HG02610 (cell line): ENCODE measurements at regions not wholly inside any gene's neighbourhood (a gene's known extent, or its start where the extent isn't known, plus 50 kb on each side); places are given as distances from the start of the nearest gene placed in this dataset.
A peak's percentile ranks its signal among the peaks of the same experiment; 100 is the strongest.

Source experiments
- ATAC-seq: cut with Tn5 transposase; IDR thresholded peaks from one replicate; pipeline ENCODE4 v1.9.1; 2021; ENCODE audit warnings: mild to moderate bottlenecking, moderate library complexity; ENCODE audit not compliant: unreplicated experiment

DNA sequence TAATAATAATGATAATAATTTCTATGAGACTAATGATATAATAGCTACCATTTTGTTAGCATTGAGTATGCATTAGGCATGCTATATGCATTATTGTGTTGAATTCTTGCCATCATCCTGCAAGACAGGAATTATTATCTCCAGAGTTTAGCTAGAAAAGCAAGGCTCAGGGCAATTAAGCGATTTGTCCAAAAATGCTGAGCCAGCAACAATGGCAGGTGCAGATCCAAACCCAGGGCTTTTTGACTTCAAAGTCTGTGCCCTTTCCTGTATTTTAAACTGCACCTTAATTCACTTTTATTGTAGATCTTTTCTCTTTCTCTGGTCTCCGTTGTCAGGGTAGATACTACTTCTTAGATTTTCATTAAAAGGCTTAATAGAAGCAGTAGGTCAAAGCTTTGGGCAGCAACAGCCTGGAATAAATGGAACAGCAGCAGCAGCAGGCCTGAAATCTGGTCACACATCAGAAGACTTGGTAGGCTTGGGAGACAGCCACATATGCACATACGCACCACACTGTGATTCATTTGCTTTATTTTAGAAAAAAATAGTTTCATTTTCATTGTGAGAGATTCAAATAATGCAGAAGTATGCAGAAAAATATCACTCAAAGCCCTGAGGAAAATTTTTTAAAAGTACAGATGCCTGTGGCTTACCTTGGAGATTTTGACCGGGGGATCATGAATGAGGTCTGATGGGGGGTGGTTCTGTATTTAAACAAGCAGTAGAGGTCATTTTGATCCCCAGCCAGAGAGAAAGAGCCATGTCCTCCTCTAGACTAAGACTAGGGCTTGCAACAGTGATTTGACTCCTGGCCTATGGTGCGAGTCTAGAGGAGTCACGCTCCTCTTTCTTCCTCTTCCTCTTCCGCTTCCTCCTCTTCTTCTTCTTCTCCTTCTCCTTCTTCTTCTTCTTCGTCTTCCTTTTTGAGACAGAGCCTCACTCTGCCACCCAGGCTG is 455.7 kb downstream of the TSN start:
- ATAC-seq: peak; percentile 68

DNA sequence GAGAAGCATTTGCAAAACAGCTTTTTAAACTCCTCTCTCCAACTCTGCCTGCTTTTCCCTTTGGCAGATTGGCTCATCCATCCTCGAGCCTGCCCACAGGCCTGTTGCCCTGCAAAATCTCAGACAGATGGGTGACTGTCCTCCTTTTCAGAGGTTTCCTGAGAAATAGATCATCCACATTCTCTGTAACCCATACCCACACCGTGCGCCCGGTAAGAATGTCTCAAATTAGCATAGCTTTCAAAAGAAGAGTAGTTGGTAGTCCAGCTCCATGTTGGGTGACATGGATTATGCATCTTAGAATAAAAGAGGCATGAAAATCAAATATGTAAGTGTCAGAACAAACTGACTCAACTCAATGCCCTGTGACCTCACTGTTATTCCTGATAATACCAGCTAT is 457.9 kb downstream of the TSN start:
- no peak for ATAC-seq

- ATAC-seq: no peak
Measured at GRCh38 chr2:122216071-122216470, 460.6 kb downstream of the TSN start.

GRCh38 chr2:122216901-122217300 is 461.4 kb downstream of the TSN start:
- ATAC-seq: no peak

DNA sequence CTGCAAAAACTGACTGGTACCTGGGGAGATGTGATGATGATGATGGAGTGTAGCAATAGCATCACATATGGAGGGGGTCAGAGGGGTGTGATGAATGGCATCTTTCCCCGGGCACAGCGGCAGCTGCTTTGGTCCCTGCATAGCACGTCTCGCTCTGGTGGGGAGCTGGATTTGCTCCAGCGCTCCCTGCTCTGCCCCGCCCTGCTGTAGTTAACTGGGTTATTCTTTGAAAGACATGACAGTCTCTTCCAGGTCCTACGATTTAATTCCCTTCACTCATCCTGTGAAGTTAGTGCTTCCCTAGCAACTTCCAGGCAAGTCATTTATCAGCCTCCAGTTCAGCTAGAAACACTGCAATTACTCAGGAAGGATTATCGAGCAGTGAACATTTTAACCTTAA is 463.1 kb downstream of the TSN start:
- no peak for ATAC-seq

- ATAC-seq: no peak
Measured at GRCh38 chr2:122219504-122219903, 464.1 kb downstream of the TSN start.

DNA sequence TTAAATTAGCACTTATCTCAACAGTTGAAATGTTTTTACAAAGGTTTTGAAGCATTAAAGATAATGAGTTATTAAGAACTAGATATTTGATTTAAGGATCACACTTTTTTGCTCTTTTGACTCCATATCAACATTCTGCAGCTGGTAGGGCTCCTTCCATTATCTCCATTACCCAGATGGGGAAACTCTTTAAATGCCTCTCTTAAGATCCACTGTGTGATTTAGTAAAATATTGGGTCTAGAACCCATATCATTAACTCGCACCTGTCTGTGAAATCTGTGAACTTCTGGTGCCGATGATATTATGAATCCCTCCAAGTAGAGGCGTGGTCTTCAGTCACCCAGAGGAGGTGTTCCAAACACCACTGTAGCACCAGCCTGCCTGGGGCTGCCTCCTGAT is 466.2 kb downstream of the TSN start:
- ATAC-seq: no peak

- ATAC-seq: no peak
Measured at GRCh38 chr2:122231296-122231695, 475.8 kb downstream of the TSN start.

DNA sequence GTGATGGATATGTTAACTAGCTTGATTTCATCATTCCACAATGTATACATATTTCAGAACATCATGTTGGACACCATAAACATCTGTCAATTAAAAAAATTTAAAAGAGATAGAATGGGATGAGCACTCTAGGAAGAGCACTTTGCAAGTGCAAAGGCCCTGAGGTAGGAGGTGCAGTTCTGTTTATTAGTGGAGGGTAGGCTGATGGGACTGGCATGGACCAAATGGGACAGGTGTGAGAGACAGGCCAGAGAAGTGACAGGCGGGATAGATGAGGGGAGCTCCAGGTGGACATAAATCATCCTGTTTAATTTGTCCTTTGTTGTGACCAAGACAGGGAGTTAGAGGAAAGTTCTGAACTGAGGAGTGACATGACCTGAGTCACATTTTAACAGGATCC is 477.9 kb downstream of the TSN start:
- ATAC-seq: no peak

DNA sequence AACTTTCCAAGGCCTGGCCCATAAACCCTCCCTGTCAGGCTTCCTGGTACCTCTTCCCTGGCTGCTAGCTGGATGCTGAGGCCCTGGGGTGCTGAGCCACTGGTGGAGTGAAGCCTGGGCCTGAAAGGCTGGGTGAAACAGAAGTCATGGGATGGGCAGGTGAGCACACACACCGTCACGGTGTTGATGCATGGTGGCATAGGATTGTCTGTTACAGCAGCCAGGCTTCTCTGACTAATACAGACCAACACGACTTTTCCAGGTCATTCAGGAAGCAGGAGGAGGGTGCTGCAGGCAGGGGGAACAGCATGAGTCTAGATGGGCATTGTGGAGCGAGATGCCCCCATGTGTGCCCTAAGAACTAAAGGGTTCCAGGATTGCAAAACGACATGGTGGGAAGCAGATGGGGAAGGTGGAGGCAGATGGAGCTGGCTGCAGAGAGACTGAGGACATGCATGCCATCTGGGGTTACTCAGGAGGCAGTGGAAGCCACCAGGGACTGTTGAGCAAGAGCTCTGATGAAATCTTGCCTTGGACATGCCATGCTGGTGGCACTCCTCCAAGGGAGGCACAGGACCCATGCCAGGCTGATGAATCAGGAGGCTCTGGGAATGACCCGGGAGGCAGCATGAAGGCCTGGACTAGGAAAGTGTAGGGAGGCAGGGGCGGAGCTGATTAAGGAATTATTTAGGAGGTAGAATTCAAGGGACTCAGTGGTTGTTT is 480.9 kb downstream of the TSN start:
- no peak for ATAC-seq

GRCh38 chr2:122236925-122237324 is 481.5 kb downstream of the TSN start:
- no peak for ATAC-seq

DNA sequence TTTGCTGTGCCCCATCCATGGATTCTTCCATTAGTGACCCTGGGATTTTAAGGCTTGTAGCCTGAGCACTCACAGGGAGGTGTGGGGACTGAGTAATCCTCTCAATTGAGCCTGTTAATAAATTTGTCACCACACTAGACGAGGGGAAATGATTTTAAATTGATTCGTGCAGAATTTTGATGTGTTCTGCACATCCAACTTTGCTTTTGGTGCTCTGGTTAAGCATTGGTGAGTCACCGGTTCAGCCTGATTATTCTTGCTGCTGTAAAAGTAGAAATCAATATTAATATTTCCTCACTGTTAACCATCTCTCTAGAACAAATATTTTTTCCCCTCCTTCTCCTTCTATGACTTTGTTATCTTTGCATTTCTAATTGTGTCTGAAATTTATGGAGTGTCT is 482.0 kb downstream of the TSN start:
- ATAC-seq: no peak

- no peak for ATAC-seq
Measured at GRCh38 chr2:122238006-122238559, 482.6 kb downstream of the TSN start.

DNA sequence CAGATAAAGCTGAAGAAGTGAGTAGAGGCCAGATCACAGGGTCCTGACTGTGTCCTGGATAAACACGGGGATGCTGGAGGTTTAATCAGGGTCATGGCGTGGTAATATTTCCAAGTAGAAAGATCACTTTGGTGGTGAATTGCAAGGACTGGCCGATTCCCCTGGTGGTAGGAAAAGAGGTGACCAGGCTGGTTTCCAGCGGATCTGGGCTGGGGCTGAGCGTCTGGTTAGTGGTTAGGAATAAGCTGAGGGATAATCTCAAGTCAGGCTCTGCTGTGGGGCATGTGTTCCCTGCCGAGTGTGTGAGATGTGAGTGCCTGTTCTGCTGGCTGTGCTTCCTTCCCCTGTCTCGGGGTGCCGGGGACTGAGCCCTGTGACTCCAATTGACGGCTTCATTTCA is 484.0 kb downstream of the TSN start:
- ATAC-seq: no peak

DNA sequence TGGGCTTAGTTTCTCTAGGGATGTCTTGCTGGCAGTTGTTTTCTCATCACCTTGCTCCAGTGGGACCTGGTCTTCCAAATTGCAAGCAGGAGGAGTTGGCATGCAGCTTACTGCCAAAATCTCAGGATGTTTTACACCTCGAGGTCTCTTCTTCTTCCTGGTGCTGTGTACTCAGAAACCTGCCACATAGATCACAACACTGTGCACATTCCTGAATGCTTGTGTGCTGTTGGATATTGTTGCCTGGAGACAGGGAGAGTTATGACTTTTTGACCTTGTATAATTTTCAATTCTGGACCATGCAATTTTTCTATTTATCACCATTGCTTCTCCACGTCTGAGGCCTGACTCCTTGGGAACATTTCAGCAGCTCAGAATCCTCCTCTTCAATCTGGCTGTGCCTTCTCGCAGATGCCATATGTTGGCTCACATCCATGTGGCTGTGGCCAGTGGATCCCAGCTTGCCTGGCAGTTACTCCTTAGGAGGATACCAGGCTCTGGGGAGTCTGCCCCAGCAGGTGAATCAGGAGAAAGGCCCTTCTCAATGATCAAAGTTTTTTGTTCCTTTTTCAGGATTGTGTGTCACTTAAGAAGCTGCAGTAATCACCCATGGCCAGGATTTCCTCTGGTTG is 489.3 kb downstream of the TSN start:
- ATAC-seq: no peak

DNA sequence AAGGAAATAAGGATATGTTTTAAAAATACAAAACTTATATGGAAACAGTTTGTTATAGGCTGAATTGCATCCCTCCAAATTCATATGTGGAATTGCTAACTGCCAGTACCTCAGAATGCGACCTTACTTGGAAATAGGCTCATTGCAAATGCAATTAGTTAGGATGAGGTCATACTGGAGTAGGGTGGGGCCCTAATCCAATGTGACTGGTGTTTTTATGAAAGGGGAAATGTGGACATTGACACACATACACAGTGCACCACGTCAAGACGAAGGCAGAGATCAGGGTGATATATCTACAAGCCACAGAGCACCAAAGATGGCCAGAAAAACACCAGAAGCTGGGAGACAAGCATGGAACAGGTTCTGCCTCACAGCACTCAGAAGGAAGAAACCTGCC is 494.2 kb downstream of the TSN start:
- no peak for ATAC-seq

DNA sequence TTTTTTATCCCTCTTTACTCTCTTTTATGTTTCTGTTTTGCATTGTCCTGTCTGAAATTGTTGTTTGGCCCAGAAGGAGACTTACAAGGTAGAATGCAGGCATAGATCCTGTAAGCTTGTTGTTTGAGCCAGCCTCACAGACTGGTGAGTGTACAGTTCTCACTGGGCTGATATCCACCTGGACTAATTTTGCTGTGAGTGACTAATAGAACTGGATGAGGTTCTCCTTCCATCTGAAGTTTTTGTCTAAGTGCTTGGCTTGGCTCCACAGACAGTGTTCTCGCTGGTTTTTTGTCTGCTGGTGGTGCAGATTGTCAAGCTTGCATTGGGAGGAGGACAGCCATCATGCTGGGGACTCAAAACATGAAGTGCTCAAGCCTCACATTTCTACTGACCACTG is 495.7 kb downstream of the TSN start:
- no peak for ATAC-seq

DNA sequence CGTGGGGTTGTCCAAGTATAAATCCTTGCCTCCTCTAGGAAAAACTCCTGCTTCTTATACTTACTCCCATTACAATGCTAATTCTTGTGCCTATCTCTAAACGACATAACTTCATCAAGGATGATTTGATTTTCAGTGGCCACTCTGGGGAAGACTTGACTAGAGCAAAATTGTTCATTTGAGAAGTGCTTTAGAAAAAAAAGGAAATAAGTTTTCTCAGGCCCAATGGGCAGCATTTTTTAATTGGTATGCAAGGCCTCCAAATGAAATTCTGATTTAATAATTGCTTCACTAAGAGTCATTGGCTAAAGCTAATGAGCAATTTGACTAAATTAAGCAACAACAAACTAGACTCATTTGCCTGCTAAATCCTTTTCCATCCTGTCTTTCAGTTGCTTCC is 496.1 kb downstream of the TSN start:
- no peak for ATAC-seq

- ATAC-seq: no peak
Measured at GRCh38 chr2:122255924-122256323, 500.5 kb downstream of the TSN start.

GRCh38 chr2:122261911-122262310 is 506.5 kb downstream of the TSN start:
- no peak for ATAC-seq

DNA sequence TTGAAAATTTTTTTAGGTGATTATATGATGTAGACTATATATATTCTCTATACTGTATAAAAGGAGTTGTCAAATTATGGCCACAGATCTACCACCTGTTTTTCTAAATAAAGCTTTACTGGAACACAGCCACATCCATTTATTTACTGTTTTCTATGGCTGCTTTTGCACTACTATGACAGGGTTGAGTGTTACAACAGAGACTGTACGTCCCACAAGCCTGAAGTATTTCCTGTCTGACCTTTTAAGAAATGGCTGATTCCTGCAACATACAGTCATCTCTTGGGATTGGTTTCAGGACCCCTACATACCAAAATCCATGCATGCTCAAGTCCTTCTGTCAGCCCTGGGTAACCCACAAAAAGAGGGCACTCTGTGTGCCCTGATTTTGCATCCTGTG is 508.3 kb downstream of the TSN start:
- ATAC-seq: no peak
